ENCODE measurements at regions not wholly inside any gene's neighbourhood (a gene's known extent, or its start where the extent isn't known, plus 50 kb on each side); places are given as distances from the start of the nearest gene placed in this dataset.
"Not testable (repeated sequence)": the region's sequence is repeated elsewhere in the genome, so short reads cannot be mapped to it uniquely, and the experiment has no call there.

DNA sequence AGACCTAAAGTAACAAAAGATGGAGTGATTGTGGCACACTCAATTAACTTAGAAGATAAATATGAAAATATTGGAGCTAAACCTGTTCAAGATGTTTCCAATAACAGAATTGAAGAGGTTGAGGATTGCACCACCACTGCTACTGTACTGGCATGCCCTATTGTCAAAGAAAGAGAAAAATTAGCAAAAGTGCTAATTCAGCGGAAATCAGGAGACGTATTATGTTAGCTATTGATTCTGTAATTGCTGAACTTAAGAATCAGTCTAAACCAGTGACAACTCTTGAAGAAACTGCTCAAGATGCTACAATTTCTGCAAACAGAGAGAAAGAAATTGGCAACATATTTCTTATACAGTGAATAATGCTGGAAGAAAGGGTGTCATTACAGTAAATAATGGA, 754.4 kb downstream of the CDH18 start:
- no peak for DNase-seq (ENCODE audit: low read depth)

DNA sequence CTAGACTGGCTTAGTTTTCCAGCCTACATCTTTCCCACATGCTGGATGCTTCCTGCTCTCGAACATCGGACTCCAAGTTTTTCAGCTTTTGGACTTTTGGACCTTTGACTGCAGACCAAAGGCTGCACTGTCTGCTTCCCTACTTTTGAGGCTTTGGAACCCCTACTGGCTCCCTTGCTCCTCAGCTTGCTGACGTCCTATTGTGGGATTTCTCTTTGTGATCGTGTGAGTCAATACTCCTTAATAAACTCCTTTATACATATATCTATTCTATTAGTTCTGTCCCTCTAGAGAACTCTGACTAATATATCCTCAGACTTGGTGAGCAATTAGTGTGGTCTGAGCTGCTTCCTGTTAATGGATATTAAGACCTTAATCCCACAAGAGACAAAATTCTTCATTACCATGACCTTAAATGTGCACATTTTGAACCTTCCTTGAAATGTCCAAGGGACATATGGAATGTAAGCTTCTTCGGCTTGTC, 752.9 kb downstream of the CDH18 start:
- DNase-seq (ENCODE audit: low read depth): no peak

DNA sequence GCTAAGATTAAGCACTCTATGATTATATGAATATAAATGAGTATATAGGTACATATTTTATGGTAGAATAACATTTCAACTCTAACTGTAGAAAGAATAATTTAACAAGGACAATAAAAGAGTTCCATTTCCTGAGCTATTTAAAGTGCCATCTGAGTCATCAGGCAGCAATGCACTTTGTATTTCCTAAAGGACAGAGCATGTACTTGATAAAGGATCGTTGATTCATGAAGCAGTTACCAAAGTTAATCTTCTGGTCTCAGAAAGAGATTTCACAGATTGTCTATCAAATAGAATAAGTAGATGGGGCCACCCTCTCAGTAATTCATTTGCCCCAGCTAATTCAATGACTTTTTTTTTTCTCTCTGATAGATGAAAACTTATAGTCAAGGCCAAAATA, 747.8 kb downstream of the CDH18 start:
- no peak for DNase-seq (ENCODE audit: low read depth)

DNA sequence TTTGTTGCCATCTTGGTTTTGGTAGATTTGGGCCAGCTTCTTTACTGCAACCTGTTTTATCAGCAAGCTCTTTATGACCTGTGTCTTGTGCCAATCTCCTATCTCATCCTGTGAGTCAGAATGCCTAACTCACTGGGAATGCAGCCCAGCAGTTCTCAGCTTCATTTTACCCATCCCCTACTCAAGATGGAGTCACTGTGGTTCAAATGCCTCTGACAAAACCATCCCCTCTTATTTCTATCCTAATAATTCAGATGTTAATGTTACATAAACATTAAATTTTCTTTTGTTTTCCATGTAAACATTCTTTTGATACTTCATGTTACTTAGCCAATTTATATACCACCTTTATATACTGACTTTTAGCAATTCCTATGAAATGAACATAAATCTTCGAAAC, 746.3 kb downstream of the CDH18 start:
- DNase-seq (ENCODE audit: low read depth): no peak

DNA sequence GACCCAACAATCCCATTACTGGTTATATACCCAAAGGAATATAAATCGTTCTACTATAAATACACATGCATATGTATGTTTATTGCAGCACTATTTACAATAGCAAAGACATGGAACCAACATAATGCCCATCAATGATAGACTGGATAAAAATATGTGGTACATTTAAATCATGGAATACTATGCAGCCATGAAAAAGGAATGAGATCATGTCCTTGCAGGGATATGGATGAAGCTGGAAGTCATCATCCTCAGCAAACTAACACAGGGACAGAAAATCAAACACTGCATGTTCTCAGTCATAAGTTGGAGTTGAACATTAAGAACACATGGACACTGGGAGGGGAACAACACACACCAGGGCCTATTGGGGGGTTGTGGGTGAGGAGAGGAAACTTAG, 741.8 kb downstream of the CDH18 start:
- not testable (repeated sequence) for DNase-seq (ENCODE audit: low read depth)

DNA sequence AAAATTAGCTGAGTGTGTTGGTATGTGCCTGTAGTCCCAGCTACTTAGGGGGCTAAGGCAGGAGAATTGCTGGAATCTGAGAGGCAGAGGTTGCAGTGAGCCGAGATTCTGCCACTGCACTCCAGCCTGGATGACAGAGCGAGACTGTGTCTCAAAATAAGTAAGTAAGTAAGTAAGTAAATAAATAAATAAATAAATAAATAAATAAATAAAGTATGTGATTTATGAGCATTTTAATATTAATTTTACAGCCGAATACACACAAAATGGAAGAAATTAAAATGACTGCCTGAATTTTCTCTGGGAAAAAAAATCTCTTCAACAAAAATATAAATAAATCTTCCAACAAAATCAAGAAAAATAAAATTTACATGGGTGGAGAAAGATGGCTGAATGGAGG, 740.7 kb downstream of the CDH18 start:
- DNase-seq (ENCODE audit: low read depth): no peak

DNA sequence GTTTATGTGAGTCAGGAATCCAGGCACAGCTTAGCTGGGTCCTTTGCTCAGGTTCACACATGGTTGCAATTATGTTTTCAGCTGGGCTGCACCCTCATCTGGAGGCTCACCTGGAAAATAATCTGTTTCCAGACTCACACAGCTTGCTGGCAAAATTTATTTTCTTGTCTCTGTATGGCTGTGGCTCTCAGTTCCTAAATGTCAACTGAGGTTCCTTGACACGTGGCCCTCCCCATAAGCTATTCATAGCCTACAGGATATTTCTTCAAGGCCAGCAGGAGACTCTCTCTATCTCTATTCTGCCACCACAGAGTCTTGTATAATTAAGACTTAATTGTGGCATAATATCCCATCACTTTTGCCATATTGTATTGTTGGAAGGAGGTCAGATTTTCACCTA, 732.0 kb downstream of the CDH18 start:
- no peak for DNase-seq (ENCODE audit: low read depth)

DNA sequence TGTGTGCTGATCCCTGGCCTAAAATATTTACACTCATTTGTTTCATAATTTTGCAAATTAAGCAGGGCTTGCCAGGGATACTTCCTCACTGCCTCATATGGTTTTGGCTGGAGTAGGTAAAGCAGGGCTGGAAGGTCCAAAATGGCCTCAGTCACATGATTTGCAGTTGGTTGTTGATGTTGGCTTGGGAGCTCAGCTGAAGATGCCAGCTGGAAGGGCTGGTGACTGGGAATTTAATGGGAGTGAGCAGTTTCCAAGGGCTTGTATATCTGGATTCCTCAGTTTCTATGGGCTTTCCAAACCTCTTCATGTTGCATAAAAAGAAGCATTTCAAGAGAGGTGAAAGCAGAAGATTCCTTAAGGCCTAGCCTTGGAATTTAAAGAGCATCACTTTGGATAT, 729.3 kb downstream of the CDH18 start:
- no peak for DNase-seq (ENCODE audit: low read depth)

DNA sequence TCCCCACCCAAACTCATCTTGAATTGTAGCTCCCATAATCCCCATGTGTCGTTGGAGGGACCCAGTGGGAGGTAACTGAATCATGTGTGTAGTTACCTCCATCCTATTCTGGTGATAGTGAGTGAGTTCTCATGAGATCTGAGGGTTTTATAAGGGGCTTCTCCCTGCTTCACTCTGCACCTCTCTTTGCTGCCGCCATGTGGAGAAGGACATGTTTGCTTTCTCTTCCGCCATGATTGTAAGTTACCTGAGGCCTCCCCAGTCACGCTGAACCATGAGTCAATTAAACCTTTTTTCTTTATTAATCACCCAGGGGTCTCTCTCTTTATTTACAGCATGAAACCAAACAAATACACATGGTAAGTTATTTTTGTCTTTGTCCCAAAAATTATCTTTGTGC, 726.1 kb downstream of the CDH18 start:
- no peak for DNase-seq (ENCODE audit: low read depth)

DNA sequence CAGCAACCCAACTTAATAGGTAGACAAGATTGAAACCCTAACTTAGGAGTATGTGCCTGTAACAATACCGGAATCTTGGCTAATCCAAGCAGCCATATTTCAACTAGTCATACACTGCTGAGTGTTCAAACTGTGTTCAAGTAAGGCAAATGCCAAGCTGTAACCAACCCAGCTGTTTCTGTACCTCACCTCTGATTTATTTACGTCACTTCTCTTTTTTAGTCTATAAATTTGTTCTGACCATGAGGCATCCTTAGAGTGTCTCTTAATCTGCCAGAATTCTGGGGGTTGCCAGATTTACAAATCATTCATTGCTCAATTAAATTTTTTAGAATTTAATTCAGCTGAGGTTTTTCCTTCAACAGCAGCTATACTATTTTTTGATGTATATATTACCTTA, 723.2 kb downstream of the CDH18 start:
- no peak for DNase-seq (ENCODE audit: low read depth)

DNA sequence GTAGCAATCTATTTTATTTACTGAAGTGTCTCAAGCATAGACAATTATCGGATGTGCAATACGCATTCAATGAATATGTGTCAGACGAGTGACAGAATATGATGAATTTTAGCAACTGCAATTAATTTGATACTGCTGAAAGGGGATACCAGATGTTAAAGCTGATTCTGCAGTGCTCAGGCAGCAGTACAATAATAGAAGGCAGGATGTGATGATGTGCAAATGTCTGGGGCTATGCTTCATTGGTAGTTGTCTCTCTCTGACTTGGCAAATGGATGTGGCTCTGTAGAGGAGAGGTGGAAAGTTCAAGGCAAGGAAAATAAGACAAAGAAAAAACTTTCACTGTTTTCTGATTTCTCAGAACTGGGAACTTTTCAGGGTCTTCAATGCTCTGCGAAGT, 721.2 kb downstream of the CDH18 start:
- no peak for DNase-seq (ENCODE audit: low read depth)

DNA sequence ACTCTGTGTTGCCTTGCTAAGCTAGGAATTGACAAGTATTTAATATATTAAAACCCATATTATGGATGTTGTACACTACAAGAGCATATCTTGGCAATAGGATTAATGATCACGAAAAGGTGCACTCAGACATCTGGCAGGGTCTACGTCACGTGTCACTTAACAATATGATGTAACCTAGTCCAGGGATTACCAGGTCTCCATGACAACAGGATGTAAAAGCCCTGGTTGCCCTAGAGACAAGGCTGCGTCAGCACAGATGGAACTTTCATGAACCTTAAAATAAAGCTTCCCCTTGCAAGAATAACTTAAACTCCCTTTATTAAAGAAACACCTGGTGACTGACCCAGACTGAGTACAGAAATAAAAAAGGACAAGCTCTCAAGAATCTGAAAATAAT, 717.8 kb downstream of the CDH18 start:
- no peak for DNase-seq (ENCODE audit: low read depth)

DNA sequence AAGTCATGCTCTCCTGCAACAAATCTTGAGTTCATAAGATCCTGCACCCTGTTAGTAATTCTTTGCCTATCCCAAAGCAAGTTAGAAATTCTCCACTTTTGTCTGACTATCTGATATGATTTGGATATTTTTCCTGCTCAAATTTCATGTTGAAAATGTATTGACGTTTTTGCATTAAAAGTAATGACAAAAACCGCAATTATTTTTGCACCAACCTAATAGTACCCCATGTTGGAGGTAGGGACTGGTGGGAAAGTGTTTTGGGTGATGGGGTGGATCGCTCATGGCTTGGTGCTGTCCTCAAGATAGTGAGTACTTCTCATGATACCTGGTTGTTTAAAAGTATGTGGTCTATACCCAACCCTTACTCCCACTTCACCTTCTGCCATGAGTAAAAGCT, 713.4 kb downstream of the CDH18 start:
- DNase-seq (ENCODE audit: low read depth): no peak

DNA sequence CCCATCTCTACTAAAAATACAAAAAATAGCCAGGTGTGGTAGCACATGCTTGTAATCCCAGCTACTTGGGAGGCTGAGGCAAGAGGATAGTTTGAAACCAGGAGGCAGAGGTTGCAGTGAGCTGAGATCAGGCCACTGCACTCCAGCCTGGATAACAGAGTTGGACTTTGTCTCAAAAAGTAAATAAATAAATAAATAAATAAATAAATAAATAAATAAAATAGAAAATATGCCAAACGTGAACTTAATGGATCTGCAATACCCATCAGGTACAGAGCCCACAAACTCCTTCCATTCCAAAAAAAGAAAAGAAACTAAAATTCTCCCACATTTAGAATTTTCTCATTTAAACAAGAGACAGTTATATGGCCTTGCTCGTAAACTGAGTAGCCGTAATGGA, 702.7 kb downstream of the CDH18 start:
- no peak for DNase-seq (ENCODE audit: low read depth)

DNA sequence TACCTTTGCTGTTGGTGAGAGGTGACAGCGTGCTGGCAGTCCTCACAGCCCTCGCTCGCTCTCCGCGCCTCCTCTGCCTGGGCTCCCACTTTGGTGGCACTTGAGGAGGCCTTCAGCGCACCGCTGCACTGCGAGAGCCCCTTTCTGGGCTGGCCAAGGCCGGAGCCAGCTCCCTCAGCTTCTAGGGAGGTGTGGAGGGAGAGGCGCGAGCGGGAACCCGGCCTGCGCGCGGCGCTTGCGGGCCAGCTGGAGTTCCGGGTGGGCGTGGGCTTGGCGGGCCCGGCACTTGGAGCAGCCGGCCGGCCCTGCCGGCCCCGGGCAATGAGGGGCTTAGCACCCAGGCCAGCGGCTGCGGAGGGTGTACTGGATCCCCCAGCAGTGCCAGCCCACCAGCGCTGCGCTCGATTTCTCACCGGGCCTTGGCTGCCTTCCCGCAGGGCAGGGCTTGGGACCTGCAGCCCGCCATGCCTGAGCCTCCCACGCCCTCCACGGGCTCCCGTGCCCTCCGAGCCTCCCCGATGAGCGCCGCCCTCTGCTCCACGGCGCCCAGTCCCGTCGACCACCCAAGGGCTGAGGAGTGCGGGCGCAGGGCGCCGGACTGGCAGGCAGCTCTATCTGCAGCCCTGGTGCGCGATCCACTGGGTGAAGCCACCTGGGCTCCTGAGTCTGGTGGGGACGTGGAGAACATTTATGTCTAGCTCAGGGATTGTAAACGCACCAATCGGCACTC, 700.3 kb downstream of the CDH18 start:
- DNase-seq (ENCODE audit: low read depth): not testable (repeated sequence)

DNA sequence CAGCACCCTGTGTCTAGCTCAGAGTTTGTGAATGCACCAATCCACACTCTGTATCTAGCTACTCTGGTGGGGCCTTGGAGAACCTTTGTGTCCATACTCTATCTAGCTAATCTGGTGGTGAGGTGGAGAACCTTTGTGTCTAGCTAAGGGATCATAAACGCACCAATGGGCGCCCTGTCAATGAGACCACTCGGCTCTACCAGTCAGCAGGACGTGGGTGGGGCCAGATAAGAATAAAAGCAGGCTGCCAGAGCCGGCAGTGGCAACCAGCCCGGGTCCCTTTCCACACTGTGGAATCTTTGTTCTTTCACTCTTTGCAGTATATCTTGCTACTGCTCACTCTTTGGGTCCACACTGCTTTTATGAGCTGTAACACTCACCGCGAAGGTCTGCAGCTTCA, 699.7 kb downstream of the CDH18 start:
- DNase-seq (ENCODE audit: low read depth): not testable (repeated sequence)

DNA sequence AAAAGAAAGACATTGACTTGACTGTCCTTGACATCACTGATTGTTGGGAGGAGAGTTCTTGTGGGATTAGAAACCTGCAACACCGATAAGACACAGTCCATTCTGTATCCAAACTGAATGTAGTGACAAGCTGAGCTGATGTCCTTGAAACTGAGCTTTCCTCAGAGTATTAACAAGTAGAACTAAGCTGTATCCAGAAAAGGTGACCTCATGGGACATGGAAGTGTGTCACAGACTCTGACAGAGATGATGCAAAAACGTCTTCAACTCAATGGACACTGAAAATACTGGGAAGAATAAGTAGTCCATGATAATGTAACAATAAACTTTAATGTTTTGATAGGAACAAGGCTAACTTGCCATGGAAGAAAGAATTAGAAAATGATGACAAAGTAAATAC, 690.1 kb downstream of the CDH18 start:
- no peak for DNase-seq (ENCODE audit: low read depth)

DNA sequence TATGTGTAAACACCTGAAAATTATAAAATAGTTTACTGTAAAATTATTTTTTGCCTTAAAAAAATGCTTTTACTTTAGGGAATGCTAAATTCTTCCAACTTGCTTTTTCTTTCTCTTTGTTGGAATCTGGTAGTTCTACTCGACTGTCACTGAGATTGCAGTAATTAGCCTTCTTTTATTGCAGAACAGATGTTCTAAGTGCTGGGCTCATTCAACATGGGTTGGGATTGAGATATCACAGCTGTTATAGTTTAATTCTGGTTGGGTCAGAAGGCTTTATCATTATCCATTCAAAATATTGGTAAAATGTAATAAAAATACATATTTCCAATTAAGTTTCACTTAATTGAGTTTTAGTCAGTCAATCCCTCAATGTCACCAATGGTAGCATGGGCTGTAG, 686.7 kb downstream of the CDH18 start:
- no peak for DNase-seq (ENCODE audit: low read depth)

DNA sequence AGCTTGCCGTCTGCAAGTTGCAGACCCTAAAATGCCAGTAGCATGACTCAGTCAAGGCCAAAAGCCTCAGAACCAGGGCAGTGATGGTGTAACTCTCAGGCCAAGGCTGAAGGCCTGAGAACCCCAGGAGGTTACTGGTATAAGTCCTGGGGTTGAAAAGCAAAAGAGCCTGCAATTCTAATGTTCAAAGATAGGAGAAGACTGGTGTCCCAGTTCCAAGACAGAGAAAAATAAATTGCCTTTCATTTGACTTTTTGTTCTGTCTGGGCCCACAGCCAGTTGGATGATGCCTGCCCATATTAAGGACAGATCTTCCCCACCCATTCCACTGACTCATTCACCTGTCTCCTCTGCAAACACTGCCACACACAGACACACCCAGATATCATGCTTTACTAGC, 673.2 kb downstream of the CDH18 start:
- no peak for DNase-seq (ENCODE audit: low read depth)

DNA sequence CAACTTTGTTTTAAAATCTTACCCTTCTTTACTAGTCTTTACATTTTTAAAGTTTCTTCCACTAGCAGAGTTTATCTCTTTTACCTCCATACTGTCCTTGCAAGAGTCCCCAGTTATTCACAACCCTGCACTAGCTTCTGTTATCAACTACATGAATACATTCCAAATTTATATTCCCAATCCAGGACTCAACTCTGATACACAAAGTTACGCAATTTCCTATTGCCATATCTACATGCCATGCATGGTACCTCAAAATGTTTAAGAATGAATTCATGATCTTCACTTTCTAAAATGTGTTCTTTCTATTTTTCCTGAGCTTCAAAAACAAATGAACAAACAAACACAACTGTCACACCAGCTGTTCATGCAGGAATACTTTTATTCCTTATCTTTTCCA, 668.7 kb downstream of the CDH18 start:
- DNase-seq (ENCODE audit: low read depth): no peak

DNA sequence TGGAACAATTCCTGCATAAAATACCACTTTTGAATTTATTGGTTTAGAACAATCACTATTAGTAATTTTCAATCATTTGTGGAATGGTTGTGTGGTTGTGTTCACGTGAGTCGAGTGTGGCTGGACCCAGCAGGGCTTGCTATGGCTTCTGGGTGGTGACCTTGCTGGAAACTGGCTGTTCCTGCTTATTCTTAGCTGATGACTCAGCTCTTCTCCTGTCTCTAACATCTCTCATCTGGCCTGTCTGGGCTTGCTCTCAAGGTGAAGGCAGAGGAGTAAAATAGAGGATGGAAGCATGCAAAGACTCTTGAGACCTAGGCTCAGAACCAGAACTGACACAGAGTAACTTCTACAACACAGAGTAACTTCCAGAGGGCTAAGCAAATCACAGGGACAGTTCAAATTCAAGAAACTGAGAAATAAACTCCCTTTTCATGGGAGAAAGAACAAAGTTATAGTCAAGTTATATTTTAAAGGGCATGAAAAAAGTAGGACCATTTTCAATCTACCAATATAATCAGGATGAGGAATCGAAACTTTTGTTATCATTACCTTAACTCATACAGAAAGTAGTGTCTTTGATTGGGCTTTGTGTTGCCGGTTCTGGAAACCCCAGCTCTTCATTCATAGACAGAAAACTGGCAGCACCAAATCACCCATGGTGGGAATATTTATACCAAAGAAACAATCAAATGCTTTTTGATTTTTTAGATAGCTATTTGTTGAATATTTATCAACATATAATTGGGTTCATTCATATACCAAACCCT, 665.1 kb downstream of the CDH18 start:
- no peak for DNase-seq (ENCODE audit: low read depth)

DNA sequence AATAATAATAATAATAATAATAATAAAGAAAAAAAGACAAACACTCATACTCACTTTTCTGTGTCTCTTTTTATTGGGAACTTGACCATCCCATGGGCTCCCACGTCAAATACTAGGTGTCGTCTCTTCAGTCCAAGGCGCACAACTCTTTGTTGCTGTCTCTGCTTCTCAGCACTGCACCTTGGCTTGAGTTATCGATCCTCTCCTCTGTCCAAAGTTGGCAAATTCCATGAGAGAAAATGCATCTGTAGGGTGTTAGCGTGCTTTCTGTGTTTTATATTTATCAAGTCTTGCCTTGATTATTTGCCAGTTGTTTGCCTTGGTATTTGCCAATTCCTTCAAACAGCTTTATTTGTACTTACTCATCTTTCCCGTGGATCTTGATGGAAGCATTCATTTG, 653.7 kb downstream of the CDH18 start:
- DNase-seq (ENCODE audit: low read depth): no peak

DNA sequence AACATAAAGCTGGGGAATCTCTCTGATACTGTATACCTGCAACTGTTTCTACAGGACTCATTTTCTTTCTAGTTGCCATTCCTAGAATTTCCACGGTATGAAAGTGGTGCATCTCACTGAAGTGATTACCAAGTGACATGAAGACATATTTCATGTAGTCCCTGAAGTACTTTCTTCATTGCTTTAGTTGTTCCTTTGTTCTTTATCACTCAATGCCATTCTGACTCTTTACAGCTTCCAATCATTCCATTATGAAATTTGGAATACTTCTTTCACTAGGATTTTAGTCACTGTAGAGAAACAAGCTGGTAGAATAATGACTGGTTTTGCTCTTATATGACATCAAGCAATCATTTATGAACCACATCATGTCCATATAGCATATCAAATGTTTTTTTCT, 645.1 kb downstream of the CDH18 start:
- DNase-seq (ENCODE audit: low read depth): no peak

DNA sequence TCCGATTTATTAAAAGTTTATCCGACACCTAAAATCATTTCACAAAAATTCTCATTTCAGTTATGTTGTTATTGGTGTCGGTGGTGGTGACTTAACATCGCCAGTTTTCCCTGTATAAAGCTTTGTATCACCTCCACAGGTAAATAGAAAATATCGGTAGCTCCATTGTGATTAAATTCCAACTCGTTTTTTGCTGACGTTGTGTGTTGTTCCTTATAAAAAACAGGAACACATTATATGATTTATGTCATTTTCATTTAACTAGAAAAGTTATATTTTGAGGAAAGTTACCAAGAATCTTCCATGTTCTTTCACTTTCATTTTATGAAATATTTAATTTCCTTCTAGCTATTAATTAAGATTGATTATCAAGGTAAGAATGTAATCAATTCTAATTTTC, 635.9 kb downstream of the CDH18 start:
- no peak for DNase-seq (ENCODE audit: low read depth)

Data from stimulated activated CD8-positive, alpha-beta memory T cell treated with anti-CD3 and anti-CD28 coated beads, Interleukin-12 subunit alpha, Interleukin-12 subunit beta, amount 100 ng/mL, for 1 hour (primary cell).